ENCODE measurements at regions not wholly inside any gene's neighbourhood (a gene's known extent, or its start where the extent isn't known, plus 50 kb on each side); places are given as distances from the start of the nearest gene placed in this dataset.
"Not testable (repeated sequence)": the region's sequence is repeated elsewhere in the genome, so short reads cannot be mapped to it uniquely, and the experiment has no call there.

DNA sequence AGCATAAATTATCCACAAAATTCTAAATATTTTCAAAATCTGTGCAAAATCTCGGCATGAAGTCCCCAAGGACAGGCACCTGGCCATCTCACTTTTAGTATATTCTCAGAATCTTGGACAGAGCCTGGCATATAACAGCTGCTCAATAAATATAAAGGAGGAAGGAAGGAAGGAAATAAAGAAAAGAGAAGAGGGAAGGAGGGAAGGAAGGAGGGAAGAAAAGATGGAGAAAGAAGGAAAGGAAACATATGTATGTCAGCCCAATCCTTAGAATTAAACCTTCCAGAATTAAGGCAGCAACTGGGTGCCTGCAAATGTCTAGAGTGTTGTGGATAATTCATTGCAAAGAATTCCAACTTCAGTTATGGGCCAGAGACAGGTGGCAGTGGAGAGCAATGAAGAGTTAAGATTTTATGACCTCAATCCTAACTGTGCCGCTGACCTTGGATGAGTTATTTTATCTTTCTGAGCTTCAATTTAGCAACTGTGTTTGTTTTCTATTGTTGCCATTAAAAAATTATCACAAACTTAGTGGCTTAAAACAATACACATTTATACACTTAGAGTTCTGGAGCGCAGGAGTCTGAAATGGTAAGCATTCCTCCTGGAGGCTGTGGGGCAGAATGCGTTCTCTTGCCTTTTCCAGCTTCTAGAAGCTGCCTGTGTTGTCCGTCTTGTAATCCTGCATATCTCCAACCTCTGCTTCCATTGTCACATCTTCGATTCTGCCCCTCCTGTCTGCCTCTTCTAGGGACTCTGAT is 200.9 kb upstream of the MSX2 start:
- no peak for DNase-seq (ENCODE audit: low read depth)

- DNase-seq (ENCODE audit: low read depth): no peak
These were observed 200.0 kb upstream of the MSX2 start for GRCh38 chr5:174524351-174524750.

- DNase-seq (ENCODE audit: low read depth): no peak
These were observed 198.2 kb upstream of the MSX2 start for GRCh38 chr5:174526177-174526576.

GRCh38 chr5:174527916-174528540 is 196.4 kb upstream of the MSX2 start:
- DNase-seq (ENCODE audit: low read depth): no peak

- DNase-seq (ENCODE audit: low read depth): no peak
These were observed 195.4 kb upstream of the MSX2 start for GRCh38 chr5:174528821-174529544.

DNA sequence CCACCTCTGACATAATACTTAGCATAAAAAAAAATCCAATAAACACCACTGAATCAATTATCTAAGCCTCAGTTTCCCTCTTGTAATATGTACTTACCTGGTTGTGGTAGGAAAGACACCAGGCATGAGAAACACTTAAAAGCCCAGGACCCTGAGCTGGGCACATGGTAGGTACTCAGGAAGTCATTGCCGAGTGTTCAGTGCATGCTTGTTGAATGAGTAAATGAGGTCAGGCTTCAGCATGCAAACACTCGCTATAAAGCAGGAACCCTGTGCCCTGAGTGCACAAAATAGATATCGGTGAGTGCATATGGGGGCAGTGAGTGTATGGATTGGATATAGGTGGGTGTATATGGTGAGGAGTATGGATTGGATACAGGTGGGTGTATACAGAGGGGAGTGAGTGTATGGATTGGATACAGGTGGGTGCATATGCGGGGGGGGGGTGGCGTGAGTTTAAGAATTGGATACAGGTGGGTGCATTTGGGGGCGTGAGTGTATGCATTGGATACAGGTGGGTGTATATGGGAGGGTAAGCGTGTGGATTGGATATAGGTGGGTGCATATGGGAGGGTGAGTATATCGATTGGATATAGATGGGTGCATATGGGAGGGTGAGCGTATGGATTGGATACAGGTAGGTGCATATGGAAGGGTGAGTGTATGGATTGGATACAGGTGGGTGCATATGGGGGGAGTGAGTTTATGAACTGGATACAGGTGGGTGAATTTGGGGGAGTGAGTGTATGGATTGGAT is 194.3 kb upstream of the MSX2 start:
- DNase-seq (ENCODE audit: low read depth): no peak

- no peak for DNase-seq (ENCODE audit: low read depth)
These were observed 192.6 kb upstream of the MSX2 start for GRCh38 chr5:174531782-174532191.

DNA sequence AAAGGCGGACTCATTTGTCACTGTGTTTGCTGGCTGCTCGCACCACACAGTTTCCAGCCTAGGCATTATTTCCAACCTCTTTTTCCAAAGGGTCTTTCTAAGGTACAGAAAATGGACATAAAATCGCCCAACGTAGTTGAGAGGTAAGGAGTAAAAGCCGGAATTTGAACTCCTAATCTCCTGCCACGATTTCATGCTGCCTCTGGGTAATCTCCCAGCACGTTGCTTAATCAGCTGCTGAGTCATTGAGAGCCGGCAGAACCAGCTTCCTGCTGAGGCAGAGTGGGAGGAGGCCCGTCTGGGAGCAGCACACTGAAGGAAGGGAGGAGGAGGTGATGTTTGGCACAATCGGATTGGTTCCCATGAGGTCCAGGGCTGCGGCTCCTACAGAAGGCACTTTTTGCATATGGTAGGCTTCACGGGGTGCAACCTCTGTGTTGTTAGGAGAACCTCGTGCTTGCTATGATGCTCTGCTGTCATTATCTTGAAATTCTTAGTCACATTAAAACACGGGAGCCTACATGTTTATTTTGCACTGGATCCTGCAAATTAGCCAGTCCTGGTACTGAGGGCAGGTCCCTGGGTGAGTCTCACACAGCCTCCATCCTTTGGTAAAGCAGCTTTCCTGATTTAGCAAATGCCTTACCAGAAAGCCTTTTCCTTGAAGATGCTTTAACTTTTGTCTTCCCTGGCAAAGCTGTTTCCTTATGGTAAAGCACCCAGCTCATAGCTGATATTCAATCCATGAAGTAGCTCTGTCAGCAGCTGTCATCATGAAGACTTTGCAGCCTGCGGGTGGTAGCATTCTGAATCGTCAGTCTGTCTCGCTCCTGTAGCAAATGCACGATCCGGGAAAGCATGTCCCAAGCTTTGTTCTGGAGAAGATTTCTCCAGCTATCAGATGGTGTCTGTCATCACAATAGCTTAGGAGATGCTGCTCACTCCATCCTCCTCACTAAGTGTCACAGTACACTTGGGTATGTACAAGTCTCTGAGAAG is 191.6 kb upstream of the MSX2 start:
- no peak for DNase-seq (ENCODE audit: low read depth)

GRCh38 chr5:174533751-174534241 is 190.6 kb upstream of the MSX2 start:
- no peak for DNase-seq (ENCODE audit: low read depth)

- DNase-seq (ENCODE audit: low read depth): no peak
These were observed 188.7 kb upstream of the MSX2 start for GRCh38 chr5:174535669-174536068.

- not testable (repeated sequence) for DNase-seq (ENCODE audit: low read depth)
These were observed 184.6 kb upstream of the MSX2 start for GRCh38 chr5:174539823-174540222.

GRCh38 chr5:174542037-174542436 is 182.3 kb upstream of the MSX2 start:
- DNase-seq (ENCODE audit: low read depth): no peak

DNA sequence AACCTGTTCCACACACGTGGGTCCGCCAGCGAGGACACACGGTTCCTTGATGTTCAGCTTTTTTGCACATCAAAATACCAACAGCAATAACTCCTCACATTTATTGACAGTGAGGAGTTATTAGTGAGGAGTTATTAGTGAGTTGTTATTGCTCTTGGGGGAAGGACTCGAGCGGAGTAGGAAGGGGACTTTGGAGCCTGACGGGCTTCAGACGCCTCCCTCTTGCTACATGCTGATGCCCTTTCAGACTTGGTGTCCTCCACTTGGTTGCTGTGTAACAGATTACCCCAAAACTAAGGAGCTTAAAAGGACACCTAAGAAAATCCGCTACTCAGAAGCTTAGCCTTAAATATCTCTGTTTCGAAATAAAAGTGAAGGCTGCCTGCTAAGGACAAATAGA is 181.9 kb upstream of the MSX2 start:
- DNase-seq (ENCODE audit: low read depth): no peak

GRCh38 chr5:174545926-174546325 is 178.5 kb upstream of the MSX2 start:
- DNase-seq (ENCODE audit: low read depth): no peak

DNA sequence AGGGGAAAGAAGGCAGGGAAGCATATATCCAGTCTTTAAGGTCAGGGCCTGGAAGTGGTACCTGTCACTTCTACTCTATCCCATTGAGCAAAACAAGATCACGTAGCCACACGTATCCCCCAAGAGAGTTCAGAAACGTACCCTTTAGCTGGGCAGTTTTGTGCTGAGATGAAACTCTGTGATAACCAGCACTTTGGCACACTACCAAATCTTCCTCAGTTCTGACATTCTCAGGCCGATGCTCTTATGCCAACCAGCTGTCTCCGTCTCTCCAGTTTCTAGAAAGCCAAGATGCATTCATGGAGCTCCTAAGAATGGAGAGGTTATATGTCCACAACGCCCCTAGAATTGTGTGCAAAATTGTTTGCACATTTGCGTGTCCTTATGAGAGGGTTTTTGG is 176.6 kb upstream of the MSX2 start:
- no peak for DNase-seq (ENCODE audit: low read depth)

DNA sequence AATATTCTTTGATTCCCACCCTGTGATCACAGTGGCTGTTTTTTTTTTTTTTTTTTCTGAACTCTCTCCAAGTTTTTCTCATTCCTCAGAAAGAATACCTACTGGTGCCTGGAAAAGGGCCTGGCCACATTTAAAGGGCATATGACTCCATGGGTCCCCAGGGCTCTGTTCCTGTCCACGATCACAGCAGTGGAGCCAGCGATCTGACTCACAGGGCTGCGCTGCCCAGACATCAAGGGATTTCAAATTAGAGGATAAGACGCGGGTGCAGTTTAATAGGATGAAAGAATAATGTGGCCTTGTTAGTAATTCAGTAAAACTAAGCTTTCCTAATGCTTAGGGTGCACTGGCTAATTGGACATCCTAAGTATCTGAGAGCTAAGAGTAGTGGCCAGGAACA is 175.1 kb upstream of the MSX2 start:
- no peak for DNase-seq (ENCODE audit: low read depth)

DNA sequence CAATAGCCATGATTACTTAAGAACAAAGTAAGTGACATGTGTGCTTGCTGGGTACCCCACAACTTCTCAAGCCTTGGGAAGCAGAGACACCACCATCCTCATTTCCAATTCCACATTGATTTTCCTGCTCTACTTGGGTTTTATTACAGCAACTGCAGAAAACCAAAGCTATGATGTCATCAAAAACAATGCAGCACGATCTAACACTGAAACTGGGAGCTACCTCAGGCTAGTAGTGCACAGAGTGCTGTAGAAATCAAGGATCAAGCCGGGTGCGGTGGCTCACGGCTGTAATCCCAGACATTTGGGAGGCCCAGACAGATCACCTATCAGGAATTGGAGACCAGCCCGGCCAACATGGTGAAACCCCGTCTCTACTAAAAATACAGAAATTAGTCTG is 174.4 kb upstream of the MSX2 start:
- DNase-seq (ENCODE audit: low read depth): no peak

DNA sequence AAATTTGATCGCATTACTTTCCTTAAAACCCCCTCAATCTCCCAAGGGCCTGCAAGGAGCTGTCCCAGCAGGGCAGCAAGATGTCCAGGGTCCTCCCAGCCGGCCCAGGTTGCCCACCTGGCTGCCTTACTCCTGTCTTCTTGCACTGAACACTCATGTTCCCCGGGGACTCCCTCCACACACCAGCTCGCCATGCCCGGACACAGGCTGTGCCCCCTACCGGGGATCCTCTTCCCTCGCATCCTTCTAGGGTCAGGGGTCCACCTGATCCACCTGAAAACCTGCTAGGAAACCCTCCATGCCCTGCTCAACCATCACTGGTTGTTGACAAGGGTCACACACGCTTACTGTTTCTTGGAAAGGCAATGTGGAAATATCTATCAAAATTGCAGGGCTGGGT is 172.0 kb upstream of the MSX2 start:
- no peak for DNase-seq (ENCODE audit: low read depth)

GRCh38 chr5:174553556-174553955 is 170.8 kb upstream of the MSX2 start:
- no peak for DNase-seq (ENCODE audit: low read depth)

GRCh38 chr5:174555726-174556125 is 168.7 kb upstream of the MSX2 start:
- DNase-seq (ENCODE audit: low read depth): no peak

DNA sequence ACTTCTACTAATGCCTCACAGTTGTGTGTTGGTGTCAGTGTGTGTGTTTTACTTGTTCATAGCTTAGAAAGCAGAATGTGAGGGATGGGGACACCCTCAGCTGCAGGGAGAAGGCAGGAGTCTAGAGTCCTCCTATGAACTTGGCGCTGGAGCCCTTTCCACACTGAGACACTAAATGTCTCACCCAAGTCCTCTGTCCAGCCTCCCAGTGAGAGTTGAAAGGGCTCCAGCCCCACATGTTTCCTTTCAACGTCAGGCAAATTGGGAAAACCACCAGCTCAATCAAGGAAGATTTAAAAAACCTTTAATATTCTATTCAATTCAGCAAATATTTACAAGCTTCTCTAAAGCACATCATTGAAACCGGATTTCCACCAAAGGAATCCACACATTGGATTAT is 167.6 kb upstream of the MSX2 start:
- DNase-seq (ENCODE audit: low read depth): no peak

Measured in activated T-helper 1 cell treated with Interleukin-2 at 50 U/mL for 16 hours (primary cell).